HG03575 (cell line): ENCODE measurements at regions not wholly inside any gene's neighbourhood (a gene's known extent, or its start where the extent isn't known, plus 50 kb on each side); places are given as distances from the start of the nearest gene placed in this dataset.
"Not testable (repeated sequence)": the region's sequence is repeated elsewhere in the genome, so short reads cannot be mapped to it uniquely, and the experiment has no call there.

ENCODE experiments used
- ATAC-seq: cut with Tn5 transposase; IDR thresholded peaks from one replicate; pipeline ENCODE4 v1.9.1; 2021; ENCODE audit not compliant: unreplicated experiment, insufficient number of reproducible peaks, low FRiP score; ENCODE audit errors: extremely low read depth

GRCh38 chr13:64686536-64686935 lies 2543.6 kb downstream of the PCDH9 start:
- ATAC-seq, result not testable (repeated sequence)

DNA sequence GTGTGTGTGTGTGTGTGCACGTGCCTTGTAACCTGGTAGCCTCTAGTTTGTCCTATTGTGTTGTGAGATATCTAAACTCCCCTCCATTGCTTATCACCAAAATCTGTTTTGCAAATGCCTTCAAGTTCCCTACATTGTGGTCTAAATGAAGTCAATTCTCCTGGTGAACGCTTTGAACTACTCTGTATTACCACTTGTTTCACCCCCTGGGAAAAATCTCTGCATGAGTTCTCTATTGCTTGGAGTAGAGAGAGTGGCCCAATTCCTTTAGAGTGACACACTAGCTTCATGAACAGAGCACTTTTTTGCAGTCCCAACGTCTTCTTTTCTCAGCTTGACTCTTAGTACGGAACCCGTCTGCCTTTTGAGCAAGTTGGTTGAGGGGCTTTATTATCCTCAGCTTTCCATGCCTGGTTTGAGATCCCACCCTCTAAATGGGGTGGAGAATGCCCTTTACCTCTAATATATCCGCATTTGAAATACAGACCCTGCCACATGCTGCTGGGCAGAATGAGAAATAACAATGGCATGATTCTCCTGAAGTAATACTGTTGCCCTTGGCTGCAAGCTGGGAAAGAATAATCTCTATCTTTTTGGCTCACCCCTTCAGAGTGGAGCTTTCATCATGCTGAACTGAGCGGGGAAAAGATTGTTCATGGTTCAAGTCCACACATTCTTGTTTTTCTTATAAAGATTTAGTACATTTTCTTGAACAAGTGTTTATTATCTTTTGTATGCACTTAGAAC lies 2545.3 kb downstream of the PCDH9 start:
- no peak for ATAC-seq

- no peak for ATAC-seq
Measured at GRCh38 chr13:64684108-64684507, 2546.0 kb downstream of the PCDH9 start.

GRCh38 chr13:64680739-64681138 lies 2549.4 kb downstream of the PCDH9 start:
- no peak for ATAC-seq

GRCh38 chr13:64675255-64675892 lies 2554.8 kb downstream of the PCDH9 start:
- ATAC-seq, result no peak

- ATAC-seq, result no peak
Measured at GRCh38 chr13:64674126-64674525, 2556.0 kb downstream of the PCDH9 start.

GRCh38 chr13:64672751-64673150 lies 2557.4 kb downstream of the PCDH9 start:
- no peak for ATAC-seq

- no peak for ATAC-seq
Measured at GRCh38 chr13:64662887-64663593, 2567.1 kb downstream of the PCDH9 start.

DNA sequence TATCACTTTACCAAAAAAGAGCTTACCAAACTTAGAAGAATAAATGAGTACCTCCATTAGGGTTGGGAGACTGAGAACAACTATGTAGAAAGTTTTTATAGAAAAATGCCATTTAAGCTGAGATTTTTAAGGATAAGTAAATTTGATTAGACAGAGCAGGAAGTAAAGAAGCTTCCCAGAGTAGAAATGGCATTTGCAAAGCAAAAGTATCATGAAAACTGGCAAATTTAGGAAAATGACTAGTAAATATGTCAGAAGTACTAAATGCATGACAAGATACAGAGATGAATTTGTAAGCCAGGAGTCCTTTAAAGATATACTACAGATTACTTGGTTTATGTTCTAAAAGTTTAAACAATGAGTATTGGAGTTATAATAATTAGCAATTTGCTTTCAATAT lies 2581.8 kb downstream of the PCDH9 start:
- ATAC-seq, result no peak

- ATAC-seq, result no peak
Measured at GRCh38 chr13:64643066-64643465, 2587.1 kb downstream of the PCDH9 start.

- no peak for ATAC-seq
Measured at GRCh38 chr13:64640002-64640401, 2590.1 kb downstream of the PCDH9 start.

DNA sequence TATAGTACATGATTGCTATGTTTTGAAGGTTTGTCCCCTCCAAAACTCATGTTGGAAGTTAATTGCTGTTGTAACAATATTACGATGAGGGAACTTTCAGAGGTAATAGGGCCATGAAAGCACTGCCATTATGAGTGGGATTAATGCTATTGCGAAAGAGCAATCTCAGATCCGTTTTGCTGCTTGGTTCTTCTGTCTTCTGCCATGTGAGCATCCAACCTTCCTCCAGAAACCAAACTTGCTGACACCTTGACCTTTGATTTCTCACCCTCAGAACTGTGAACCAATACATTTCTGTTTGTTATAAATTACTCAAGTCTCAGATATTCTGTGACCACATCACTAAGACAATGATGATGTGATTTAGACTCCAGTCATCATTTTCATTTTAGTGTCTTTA lies 2590.9 kb downstream of the PCDH9 start:
- ATAC-seq, result no peak

- no peak for ATAC-seq
Measured at GRCh38 chr13:64633948-64634347, 2596.2 kb downstream of the PCDH9 start.

DNA sequence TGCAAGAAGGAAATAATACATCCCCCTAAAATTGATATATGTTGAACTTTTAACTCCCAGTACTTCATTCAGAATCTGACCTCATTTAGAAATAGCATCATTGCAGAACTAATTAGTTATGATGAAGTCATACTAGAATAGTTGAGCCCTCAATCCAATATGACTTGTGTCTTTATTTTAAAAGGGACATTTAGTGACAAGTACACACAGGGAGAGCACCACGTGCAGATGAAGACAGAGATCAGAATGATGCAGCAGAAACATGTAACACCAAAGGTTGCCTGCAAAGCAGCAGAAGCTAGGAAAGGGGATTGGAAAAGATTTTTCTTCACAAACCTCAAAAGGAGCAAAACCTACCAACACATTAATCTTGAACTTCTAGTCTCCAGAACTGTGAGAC lies 2602.5 kb downstream of the PCDH9 start:
- ATAC-seq, result no peak

GRCh38 chr13:64626105-64626504 lies 2604.0 kb downstream of the PCDH9 start:
- ATAC-seq, result no peak

- ATAC-seq, result no peak
Measured at GRCh38 chr13:64617231-64617630, 2612.9 kb downstream of the PCDH9 start.

DNA sequence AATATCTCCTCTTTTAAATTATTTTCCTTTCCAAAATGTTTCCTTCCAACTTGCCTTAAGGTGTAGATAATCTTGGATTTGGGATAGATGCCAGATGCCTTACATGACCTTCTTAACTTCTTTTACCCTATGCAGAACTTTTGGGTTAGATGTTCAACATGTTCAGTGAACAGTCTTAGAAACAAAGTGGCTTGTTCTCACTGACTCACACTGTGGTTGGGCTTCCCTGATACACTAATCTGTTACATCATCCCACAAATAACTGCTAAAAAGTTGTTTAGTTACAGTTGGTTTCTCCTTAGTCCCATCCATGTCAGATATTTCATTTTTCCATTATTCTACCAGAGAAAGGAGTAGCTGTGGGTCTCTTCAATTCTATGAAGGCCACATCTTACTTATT lies 2638.2 kb downstream of the PCDH9 start:
- no peak for ATAC-seq

GRCh38 chr13:64579331-64579730 lies 2650.8 kb downstream of the PCDH9 start:
- ATAC-seq, result no peak

- ATAC-seq, result no peak
Measured at GRCh38 chr13:64568748-64569147, 2661.4 kb downstream of the PCDH9 start.

DNA sequence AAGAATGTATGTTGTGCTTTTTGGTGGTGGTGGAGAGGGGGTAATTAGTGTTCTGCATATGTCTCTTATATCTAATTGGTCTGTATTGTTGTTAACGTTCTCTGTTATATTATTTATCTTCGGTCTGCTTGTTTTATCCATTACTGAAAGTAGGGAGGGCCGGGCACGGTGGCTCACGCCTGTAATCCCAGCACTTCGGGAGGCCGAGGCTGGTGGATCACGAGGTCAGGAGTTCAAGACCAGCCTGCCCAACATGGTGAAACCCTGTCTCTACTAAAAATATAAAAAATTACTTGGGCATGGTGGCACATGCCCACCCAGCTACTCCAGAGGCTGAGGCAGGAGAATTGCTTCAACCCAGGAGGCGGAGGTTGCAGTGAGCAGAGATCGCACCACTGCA lies 2672.1 kb downstream of the PCDH9 start:
- not testable (repeated sequence) for ATAC-seq
